T-cell (primary cell): ENCODE measurements at regions not wholly inside any gene's neighbourhood (a gene's known extent, or its start where the extent isn't known, plus 50 kb on each side); places are given as distances from the start of the nearest gene placed in this dataset.

ENCODE experiments used
- ATAC-seq, 4 experiments: fragments of 200-7000 bp in 3 of 4; fragments of 150-1000 bp in 1 of 4; cut with Tn5 transposase; replicated peaks in 1 of 4; 1 replicate in 3 of 4; 2 replicates in 1 of 4; pipeline ENCODE4 v1.10.0; 2021; ENCODE audit warnings: moderate library complexity in 3 of 4, mild to moderate bottlenecking in 2 of 4, moderate number of reproducible peaks in 1 of 4
- CTCF ChIA-PET, 2 donors: fragments of 300-600 bp; sonication (Branson Sonifier 250); formaldehyde crosslinking; loops; one replicate each; lab custom pipeline; 2022; ENCODE audit warnings: antibody characterized with exemption in 2 of 2; lab: Charles Lee
- POLR2A ChIA-PET, 2 donors: fragments of 300-600 bp; sonication (Branson Sonifier 250); formaldehyde crosslinking; loops; one replicate each; lab custom pipeline; 2022; ENCODE audit warnings: antibody characterized with exemption in 2 of 2; lab: Charles Lee
- DNase-seq, 35 experiments: peaks; one replicate each; pipeline versions ENCODE4 v3.0.0 to v3.0.0-alpha.2; 2013 to 2023
- H3K27ac ChIP-seq: one replicate; pipeline ENCODE4 v1.5.1; 2013; ENCODE audit warnings: low read length
- H3K27me3 ChIP-seq, 2 experiments: replicated peaks in 1 of 2; 1 replicate in 1 of 2; 2 replicates in 1 of 2; pipeline versions ENCODE4 v1.6.1 to v1.7.0; 2013; ENCODE audit warnings: low read length in 1 of 2, mixed read lengths in 1 of 2; ENCODE audit not compliant: control insufficient read depth in 2 of 2, insufficient read depth in 2 of 2; ENCODE audit errors: extremely low read depth in 1 of 2
- H3K36me3 ChIP-seq, 2 donors: 1 replicate in 1 of 2; 2 replicates in 1 of 2; pipeline versions ENCODE4 v1.6.1 to v1.7.0; 2013; ENCODE audit warnings: low read length in 1 of 2; ENCODE audit not compliant: control insufficient read depth in 2 of 2, insufficient read depth in 1 of 2; ENCODE audit errors: extremely low read depth in 1 of 2
- H3K4me1 ChIP-seq, 2 experiments: 1 replicate in 1 of 2; 2 replicates in 1 of 2; pipeline versions ENCODE4 v1.6.1 to v1.7.0; 2013; ENCODE audit warnings: low read length in 2 of 2, mixed read lengths in 1 of 2; ENCODE audit not compliant: insufficient read depth in 2 of 2, control insufficient read depth in 1 of 2; ENCODE audit errors: extremely low read depth in 1 of 2
- H3K4me3 ChIP-seq, 2 donors: 1 replicate in 1 of 2; 2 replicates in 1 of 2; pipeline versions ENCODE4 v1.5.1 to v1.7.0; 2013; ENCODE audit warnings: mild to moderate bottlenecking in 2 of 2, low read length in 1 of 2, moderate library complexity in 1 of 2; ENCODE audit not compliant: control insufficient read depth in 1 of 2; ENCODE audit errors: extremely low read depth in 1 of 2
- H3K9me3 ChIP-seq: 2 replicates; pipeline ENCODE4 v1.7.0; 2013
- H3K27ac Mint-ChIP-seq, 2 donors: one replicate each; pipeline ENCODE4 v1.8.0; 2020 to 2021; ENCODE audit warnings: mild to moderate bottlenecking in 2 of 2, mixed read lengths in 2 of 2
- H3K27me3 Mint-ChIP-seq, 2 donors: one replicate each; pipeline ENCODE4 v1.8.0; 2021 to 2022; ENCODE audit warnings: mixed read lengths in 2 of 2
- H3K36me3 Mint-ChIP-seq: one replicate; pipeline ENCODE4 v1.8.0; 2021; ENCODE audit warnings: mixed read lengths
- H3K4me1 Mint-ChIP-seq, 3 donors: one replicate each; pipeline ENCODE4 v1.8.0; 2020 to 2022; ENCODE audit warnings: mixed read lengths in 3 of 3, mild to moderate bottlenecking in 1 of 3
- H3K4me3 Mint-ChIP-seq, 3 donors: one replicate each; pipeline ENCODE4 v1.8.0; 2020 to 2022; ENCODE audit warnings: mild to moderate bottlenecking in 3 of 3, mixed read lengths in 3 of 3, moderate library complexity in 3 of 3
- H3K9me3 Mint-ChIP-seq, 3 donors: one replicate each; pipeline ENCODE4 v1.8.0; 2020 to 2022; ENCODE audit warnings: mixed read lengths in 3 of 3
- WGBS: methylation state at CpG from one replicate; pipeline ENCODE4 v1.1.5; 2013; ENCODE audit warnings: missing lambda C conversion rate; ENCODE audit not compliant: insufficient coverage; 5-methylcytosine and 5-hydroxymethylcytosine counted together

DNA sequence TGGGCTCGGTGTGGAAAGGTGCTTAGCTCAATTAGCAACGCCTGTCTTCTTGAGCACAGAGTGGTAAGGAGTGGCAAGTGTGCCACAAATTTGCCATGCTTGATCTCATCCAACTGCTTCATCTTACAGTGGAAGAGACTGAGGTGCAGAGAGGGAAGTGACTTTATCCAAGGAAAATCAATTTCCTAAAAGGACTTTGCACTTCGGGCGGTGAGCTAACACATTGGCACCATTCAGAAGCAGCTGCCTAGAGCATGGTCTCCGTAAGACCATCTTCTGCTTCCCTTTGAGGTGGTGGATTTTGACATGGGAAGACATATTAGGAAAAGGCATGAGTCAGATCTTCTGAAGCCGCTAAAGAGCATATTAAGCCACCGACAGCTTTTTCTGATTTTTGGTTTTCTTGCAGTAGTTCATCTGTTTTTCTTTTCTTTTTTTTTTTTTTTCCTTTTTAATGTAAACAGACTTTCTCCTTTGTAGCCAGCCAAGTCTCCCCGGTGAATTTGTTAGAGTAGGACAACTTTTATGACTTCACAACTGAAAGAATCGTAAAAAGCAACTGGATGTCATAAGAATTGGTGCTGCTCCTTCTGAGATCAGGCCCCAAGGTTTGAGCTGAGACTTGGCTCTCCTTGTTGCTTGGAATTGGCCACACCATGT lies 273.2 kb downstream of the CDC5L start:
- peaks cover 0 to 5% (median 0%) of the 10 kb centered on the region in 3 donors for H3K9me3 Mint-ChIP-seq
- H3K4me3 Mint-ChIP-seq = no peak overlapping the region
- no peak for DNase-seq
- no peaks in the 10 kb centered on the region for H3K36me3 ChIP-seq
- POLR2A ChIA-PET = no interaction called here
- peaks cover 0 to 3% of the 10 kb centered on the region in 2 experiments for H3K27me3 ChIP-seq
- H3K4me1 ChIP-seq = peaks cover 0 to 3% of the 10 kb centered on the region in 2 experiments
- H3K9me3 ChIP-seq = no peaks in the 10 kb centered on the region
- CTCF ChIA-PET = interaction anchor here (0.6 to 1.2 kb wide), 2 partner anchors 261 to 1054 kb away, joined by 3 to 5 read pairs; no protein-coding TSS in a partner anchor
- no peak overlapping the region for H3K27ac Mint-ChIP-seq
- 91% methylated on average over 3 of the region's 9 CpGs for WGBS
- peaks cover 0 to 3% of the 10 kb centered on the region in 2 donors for H3K27me3 Mint-ChIP-seq
- H3K27ac ChIP-seq = no peak overlapping the region
- H3K36me3 Mint-ChIP-seq = no peaks in the 10 kb centered on the region
- no peak overlapping the region for H3K4me3 ChIP-seq
- H3K4me1 Mint-ChIP-seq = peaks cover 0 to under 1% (median 0%) of the 10 kb centered on the region in 3 donors
- no peak for ATAC-seq

DNA sequence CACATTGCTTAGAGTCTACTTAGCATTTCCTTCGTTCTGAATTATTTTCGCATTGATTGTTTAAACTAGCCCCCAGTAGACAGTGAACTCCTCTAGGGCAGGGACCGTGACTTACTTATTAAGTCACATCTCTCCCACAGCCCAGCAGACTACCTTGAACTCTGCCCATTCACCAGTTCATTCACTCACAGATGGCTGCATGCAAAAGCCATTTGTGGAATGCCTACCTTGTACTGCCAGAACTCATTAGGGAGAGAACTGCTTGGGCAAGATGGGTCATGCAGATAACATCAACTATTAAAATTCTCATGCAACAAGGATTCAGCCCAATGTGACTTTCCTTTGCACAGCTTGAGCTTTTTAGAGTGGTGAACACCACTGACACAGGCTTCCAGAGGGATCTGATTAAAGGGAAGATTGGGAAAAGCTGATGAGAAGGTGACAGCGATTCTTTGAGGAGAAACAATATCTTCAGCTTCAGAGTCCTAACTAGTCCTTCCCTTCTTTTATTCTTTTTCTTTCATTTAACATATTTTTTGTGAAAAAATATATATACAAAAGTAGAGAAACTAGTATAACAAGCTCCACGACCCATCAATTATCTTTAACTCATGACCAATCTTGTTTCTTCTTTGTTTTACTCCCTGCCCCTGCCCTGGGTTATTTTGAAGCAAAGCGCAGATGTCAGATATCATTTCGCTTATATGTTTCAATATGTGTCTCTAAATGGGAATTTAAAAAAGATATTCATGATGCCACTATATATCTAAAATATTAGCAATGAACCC lies 273.9 kb downstream of the CDC5L start:
- WGBS = 80% methylated on average over 3 of the region's 7 CpGs
- no peak overlapping the region for H3K27ac ChIP-seq
- POLR2A ChIA-PET = no interaction called here

DNA sequence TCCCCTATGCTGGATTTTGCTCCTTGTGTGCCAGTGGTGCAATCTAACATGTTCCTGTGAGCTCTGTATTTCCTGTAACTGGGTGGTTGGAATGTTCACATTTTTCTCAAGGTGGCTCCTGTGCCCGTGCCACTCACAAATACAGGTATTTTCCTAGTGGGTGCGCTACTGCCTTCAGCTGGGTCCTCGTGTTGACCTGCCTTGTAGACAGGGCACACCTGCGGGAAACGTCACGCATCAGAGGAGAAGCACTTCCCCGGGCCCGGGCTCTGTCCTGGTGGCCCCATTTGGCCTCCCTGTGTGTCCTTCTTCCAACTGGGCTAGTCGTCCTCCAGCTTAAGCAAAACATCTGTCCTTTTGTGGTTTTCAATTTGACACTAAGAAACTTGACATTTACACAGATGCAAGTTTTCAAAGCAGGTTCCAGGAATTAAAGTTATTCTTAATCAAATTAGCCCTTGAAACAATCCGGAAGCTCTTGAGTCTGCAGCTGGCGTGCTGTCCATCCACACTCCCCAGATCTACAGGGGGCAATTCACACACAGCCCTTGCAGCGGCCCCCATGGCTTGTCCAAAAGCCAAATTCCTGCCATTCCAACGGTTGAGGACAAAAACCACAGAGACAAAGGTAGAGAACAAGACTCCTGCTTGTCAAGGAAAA lies 275.1 kb downstream of the CDC5L start:
- Mint-ChIP-seq H3K27ac (no peak overlapping the region), H3K4me1 (peaks cover 0 to 2% (median 0%) of the 10 kb centered on the region in 3 donors), H3K27me3 (peaks cover 0 to 3% of the 10 kb centered on the region in 2 donors), H3K4me3 (no peak overlapping the region), H3K36me3 (no peaks in the 10 kb centered on the region), H3K9me3 (peaks cover 0 to 5% (median 0%) of the 10 kb centered on the region in 3 donors)
- Histone ChIP-seq H3K27ac (no peak overlapping the region), H3K36me3 (no peaks in the 10 kb centered on the region), H3K4me1 (no peaks in the 10 kb centered on the region), H3K27me3 (peaks cover 0 to 3% of the 10 kb centered on the region in 2 experiments), H3K4me3 (no peak overlapping the region), H3K9me3 (no peaks in the 10 kb centered on the region)
- ATAC-seq (no peak), DNase-seq (no peak)
- ChIA-PET POLR2A (no interaction called here), CTCF (no interaction called here)
- WGBS = 60% methylated on average over 12 of the region's 13 CpGs

More for the DNA sequence above, 273.9 kb downstream of the CDC5L start:
- Histone ChIP-seq H3K4me1 (no peaks in the 10 kb centered on the region), H3K9me3 (no peaks in the 10 kb centered on the region), H3K36me3 (no peaks in the 10 kb centered on the region), H3K4me3 (no peak overlapping the region), H3K27me3 (peaks cover 0 to 3% of the 10 kb centered on the region in 2 experiments)
- H3K9me3 Mint-ChIP-seq = peaks cover 0 to 5% (median 0%) of the 10 kb centered on the region in 3 donors
- H3K4me3 Mint-ChIP-seq = no peak overlapping the region
- DNase-seq = no peak
- CTCF ChIA-PET = interaction anchor here in 1 of 2 donors (1.2 kb wide), 1 partner anchor 1053 kb away, joined by 5 read pairs; no protein-coding TSS in a partner anchor
- no peak for ATAC-seq
- H3K4me1 Mint-ChIP-seq = no peaks in the 10 kb centered on the region
- no peaks in the 10 kb centered on the region for H3K36me3 Mint-ChIP-seq
- peaks cover 0 to 3% of the 10 kb centered on the region in 2 donors for H3K27me3 Mint-ChIP-seq
- H3K27ac Mint-ChIP-seq = no peak overlapping the region

DNA sequence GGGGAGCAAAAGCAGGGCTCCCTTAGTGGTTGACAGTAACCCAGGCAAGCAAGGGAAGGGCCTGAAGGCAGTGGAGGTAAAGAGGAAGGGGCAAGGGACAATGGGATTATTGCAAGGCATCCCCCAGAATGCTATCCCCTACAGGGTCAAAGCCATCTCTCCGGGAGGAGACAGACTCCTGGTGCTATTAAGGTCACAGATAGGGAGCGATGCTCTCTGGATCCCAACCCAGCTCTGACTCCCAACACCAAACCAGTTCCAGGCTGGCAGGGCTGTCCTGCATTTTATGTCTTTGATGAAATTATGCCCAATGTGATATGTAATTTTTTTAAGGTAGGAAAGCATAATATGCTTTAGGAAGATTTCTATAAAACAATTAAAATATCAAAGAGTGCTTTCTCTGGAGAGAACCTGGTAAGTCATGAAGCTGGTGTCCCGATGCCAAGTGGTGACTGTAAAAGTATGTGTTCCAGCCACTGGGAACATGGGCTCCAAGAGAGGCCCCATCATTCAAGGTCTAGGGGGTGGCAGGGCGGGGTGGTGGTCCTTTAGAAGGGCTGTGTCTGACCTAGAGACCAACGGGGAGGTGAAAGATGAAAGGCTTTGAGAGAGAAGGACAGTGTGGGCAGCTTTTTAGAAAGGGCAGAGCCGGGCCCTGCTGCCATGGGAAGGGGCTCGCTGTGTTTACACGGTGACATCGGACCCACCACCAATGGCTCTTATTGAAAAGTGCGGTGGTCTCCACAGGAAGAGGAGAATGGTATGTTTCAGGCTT lies 276.5 kb downstream of the CDC5L start:
- H3K9me3 ChIP-seq = no peaks in the 10 kb centered on the region
- H3K27ac ChIP-seq = no peak overlapping the region
- POLR2A ChIA-PET = no interaction called here
- H3K36me3 ChIP-seq = no peaks in the 10 kb centered on the region
- Mint-ChIP-seq H3K4me3 (no peak overlapping the region), H3K27ac (no peak overlapping the region), H3K27me3 (peaks cover 0 to 3% of the 10 kb centered on the region in 2 donors), H3K4me1 (peaks cover 0 to 6% (median 0%) of the 10 kb centered on the region in 3 donors), H3K36me3 (no peaks in the 10 kb centered on the region), H3K9me3 (no peaks in the 10 kb centered on the region)
- no peak for DNase-seq
- CTCF ChIA-PET = interaction anchor here in 1 of 2 donors (0.6 kb wide), 1 partner anchor 14 kb away, joined by 4 read pairs; no protein-coding TSS in a partner anchor
- WGBS = 60% methylated on average over 2 of the region's 10 CpGs
- H3K27me3 ChIP-seq = peaks cover 0 to 8% of the 10 kb centered on the region in 2 experiments
- ATAC-seq = no peak
- no peak overlapping the region for H3K4me3 ChIP-seq
- H3K4me1 ChIP-seq = no peaks in the 10 kb centered on the region

DNA sequence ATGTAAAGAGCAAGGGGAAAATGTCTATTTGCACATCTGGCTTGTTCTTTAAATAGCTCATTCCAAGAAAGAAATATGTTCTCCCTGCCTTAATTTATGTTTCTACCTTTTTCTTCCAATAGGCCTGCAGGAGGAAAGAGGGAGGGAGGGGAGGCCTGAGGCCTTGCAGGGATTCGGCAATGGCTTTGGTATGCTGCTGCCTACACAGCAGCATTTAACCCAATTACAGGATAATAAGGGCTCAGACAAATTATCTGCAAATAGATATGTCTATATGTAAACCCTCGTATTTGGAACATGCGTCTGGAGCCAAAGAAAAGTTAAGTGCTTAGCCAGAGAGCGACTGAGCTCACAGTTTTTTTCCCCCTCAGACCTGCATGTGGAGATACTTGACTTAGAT lies 277.2 kb downstream of the CDC5L start:
- DNase-seq (no peak), ATAC-seq (no peak)
- H3K27ac Mint-ChIP-seq = no peak overlapping the region
- peaks cover 0 to 3% of the 10 kb centered on the region in 2 donors for H3K27me3 Mint-ChIP-seq
- peaks cover 0 to 8% of the 10 kb centered on the region in 2 experiments for H3K27me3 ChIP-seq
- H3K4me1 ChIP-seq = no peaks in the 10 kb centered on the region
- H3K36me3 Mint-ChIP-seq = no peaks in the 10 kb centered on the region
- H3K4me3 Mint-ChIP-seq = no peak overlapping the region
- no peaks in the 10 kb centered on the region for H3K9me3 Mint-ChIP-seq
- no peaks in the 10 kb centered on the region for H3K36me3 ChIP-seq
- H3K4me3 ChIP-seq = no peak overlapping the region
- ChIA-PET POLR2A (no interaction called here), CTCF (interaction anchor here in 1 of 2 donors (0.6 kb wide), 1 partner anchor 13 kb away, joined by 4 read pairs; no protein-coding TSS in a partner anchor)
- WGBS = 67% methylated on average over 1 of the region's 4 CpGs
- no peaks in the 10 kb centered on the region for H3K9me3 ChIP-seq
- H3K27ac ChIP-seq = no peak overlapping the region
- peaks cover 0 to 6% (median 0%) of the 10 kb centered on the region in 3 donors for H3K4me1 Mint-ChIP-seq
